ENCODE measurements at regions not wholly inside any gene's neighbourhood (a gene's known extent, or its start where the extent isn't known, plus 50 kb on each side); places are given as distances from the start of the nearest gene placed in this dataset.
A peak's percentile ranks its signal among the peaks of the same experiment; 100 is the strongest.

DNA sequence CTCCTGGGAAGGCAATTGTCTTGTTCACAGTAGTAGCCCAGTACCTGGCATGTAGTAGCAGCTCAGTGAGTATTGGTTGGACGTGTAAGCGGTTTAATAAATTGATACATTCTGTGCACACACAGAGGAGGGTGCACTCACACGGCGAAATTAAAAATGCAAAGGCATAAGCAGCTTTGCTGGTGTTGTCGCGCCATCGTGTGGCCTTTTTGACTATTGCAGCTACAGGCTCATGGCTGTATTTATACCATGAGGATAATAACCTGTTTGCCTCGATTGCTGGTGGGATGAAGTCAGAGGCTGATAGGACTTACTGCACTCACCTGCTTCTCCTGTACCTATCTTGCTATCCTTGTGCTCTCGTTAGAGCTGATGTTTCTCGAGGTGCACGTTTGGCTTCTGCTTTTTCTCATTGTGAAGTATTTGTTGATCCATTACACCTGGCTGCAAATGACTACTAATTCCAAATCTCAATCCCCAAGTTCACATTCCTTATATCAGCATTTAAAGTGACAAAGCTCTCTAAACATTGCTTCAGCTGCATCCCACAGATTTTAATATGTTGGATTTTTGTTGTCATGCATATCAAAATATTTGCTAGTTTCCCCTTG lies 61.5 kb downstream of the TBXT start:
- H3K4me2 ChIP-seq (ENCODE audit: insufficient read depth, low read length) = peak overlapping the region; percentile 19; the same call in 1 of the 2 replicates
- no peak overlapping the region for H3K4me3 ChIP-seq (ENCODE audit: low read depth in 1 of 2, low read length in 2 of 2)
- H3K27ac ChIP-seq (ENCODE audit: low read length) = no peak overlapping the region
- H3K4me1 ChIP-seq (ENCODE audit: insufficient read depth, low read length) = peaks cover 8% of the 10 kb centered on the region
- H3K27me3 ChIP-seq (ENCODE audit: insufficient read depth, low read length, poor library complexity) = no peaks in the 10 kb centered on the region
- H4K20me1 ChIP-seq (ENCODE audit: insufficient read depth, low read length) = no peaks in the 10 kb centered on the region
- H3K9me3 ChIP-seq (ENCODE audit: insufficient read depth, low read length, severe bottlenecking) = peaks cover 18% of the 10 kb centered on the region
- TF ChIP-seq, protein P1, sequence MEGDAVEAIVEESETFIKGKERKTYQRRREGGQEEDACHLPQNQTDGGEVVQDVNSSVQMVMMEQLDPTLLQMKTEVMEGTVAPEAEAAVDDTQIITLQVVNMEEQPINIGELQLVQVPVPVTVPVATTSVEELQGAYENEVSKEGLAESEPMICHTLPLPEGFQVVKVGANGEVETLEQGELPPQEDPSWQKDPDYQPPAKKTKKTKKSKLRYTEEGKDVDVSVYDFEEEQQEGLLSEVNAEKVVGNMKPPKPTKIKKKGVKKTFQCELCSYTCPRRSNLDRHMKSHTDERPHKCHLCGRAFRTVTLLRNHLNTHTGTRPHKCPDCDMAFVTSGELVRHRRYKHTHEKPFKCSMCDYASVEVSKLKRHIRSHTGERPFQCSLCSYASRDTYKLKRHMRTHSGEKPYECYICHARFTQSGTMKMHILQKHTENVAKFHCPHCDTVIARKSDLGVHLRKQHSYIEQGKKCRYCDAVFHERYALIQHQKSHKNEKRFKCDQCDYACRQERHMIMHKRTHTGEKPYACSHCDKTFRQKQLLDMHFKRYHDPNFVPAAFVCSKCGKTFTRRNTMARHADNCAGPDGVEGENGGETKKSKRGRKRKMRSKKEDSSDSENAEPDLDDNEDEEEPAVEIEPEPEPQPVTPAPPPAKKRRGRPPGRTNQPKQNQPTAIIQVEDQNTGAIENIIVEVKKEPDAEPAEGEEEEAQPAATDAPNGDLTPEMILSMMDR (IDR thresholded peaks at IDR 0.05; ENCODE audit: borderline replicate concordance, extremely low read depth, low read length, poor library complexity, severe bottlenecking) = peak; percentile 100
- no peak for TF ChIP-seq EZH2 (IDR thresholded peaks at IDR 0.05; ENCODE audit: borderline replicate concordance, low read depth, low read length, severe bottlenecking)
- peak; percentile 80 for DNase-seq
- H3K36me3 ChIP-seq (ENCODE audit: insufficient read depth, low read length) = no peaks in the 10 kb centered on the region
- peak; percentile 93 for ATAC-seq (ENCODE audit: insufficient read depth, low read depth)
- H2AFZ ChIP-seq (ENCODE audit: low read depth, low read length) = no peak overlapping the region
- H3K79me2 ChIP-seq (ENCODE audit: insufficient read depth, low read length) = no peaks in the 10 kb centered on the region
- H3K9ac ChIP-seq (ENCODE audit: low read depth, low read length) = no peak overlapping the region

DNA sequence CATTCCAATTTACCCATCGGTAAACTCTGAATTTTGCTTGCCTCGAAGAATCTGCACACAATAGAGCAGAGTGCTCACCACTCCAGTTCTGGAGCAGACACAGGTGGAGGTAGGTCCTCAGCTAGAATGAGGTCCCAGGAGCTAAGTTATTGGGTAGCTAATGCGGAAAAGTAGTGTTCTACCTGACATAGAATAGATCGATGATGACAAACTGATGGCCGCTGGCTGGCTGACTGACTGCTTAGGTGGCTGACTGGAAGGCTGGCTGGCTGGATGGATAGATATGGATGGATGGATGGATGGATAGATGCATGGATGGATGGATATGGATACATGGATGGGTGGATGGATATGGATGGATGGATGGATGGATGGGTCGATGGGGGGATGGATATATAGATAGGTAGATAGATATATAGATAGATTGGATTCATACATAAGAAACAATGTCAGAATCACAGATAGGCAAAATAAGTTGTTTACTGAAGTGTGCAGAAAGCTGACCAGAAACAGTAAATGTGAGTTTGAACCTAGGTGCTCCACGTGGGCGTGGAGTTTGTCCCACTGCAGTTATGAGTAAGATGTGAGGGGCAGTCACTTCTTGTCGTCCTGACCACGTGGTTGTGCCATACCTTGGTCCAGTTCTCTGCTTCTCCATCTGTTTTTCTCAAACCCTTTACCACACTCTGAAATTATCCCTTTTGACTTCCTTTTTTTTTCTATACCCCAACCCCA lies 62.1 kb downstream of the TBXT start:
- no peak overlapping the region for H3K9ac ChIP-seq (ENCODE audit: low read depth, low read length)
- ATAC-seq (ENCODE audit: insufficient read depth, low read depth) (no peak), DNase-seq (no peak)
- no peaks in the 10 kb centered on the region for H3K27me3 ChIP-seq (ENCODE audit: insufficient read depth, low read length, poor library complexity)
- H3K9me3 ChIP-seq (ENCODE audit: insufficient read depth, low read length, severe bottlenecking) = peaks cover 24% of the 10 kb centered on the region
- TF ChIP-seq, protein P1 (IDR thresholded peaks at IDR 0.05; ENCODE audit: borderline replicate concordance, extremely low read depth, low read length, poor library complexity, severe bottlenecking) = no peak
- no peak for TF ChIP-seq EZH2 (IDR thresholded peaks at IDR 0.05; ENCODE audit: borderline replicate concordance, low read depth, low read length, severe bottlenecking)
- H3K4me1 ChIP-seq (ENCODE audit: insufficient read depth, low read length) = peaks cover 8% of the 10 kb centered on the region
- no peaks in the 10 kb centered on the region for H3K36me3 ChIP-seq (ENCODE audit: insufficient read depth, low read length)
- no peaks in the 10 kb centered on the region for H4K20me1 ChIP-seq (ENCODE audit: insufficient read depth, low read length)
- peak overlapping the region; percentile 19; the same call in 1 of the 2 replicates for H3K4me2 ChIP-seq (ENCODE audit: insufficient read depth, low read length)
- H2AFZ ChIP-seq (ENCODE audit: low read depth, low read length) = no peak overlapping the region
- no peaks in the 10 kb centered on the region for H3K79me2 ChIP-seq (ENCODE audit: insufficient read depth, low read length)
- no peak overlapping the region for H3K27ac ChIP-seq (ENCODE audit: low read length)
- no peak overlapping the region for H3K4me3 ChIP-seq (ENCODE audit: low read depth in 1 of 2, low read length in 2 of 2)

DNA sequence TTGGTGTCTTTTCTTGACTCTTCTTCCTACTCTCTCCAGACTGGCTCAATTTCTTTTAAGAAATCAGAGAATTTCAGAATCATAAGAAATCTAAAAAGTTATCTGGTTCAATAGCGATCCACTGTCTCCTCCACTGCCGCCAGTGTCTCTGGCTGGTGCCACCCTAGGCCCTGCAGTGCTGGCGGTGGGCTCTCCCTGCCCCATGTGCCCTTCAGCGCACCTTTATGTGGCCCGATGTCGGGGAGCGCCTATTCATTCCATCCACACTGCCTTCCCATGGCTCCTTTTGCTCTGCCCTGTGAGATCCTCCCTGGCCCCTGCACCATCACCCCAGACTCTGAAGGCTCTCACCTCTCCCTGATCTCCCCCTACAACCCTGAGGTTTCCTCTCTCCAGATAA lies 62.8 kb downstream of the TBXT start:
- Histone ChIP-seq H3K79me2 (ENCODE audit: insufficient read depth, low read length) (no peaks in the 10 kb centered on the region), H3K4me3 (ENCODE audit: low read depth in 1 of 2, low read length in 2 of 2) (no peak overlapping the region), H3K27ac (ENCODE audit: low read length) (no peak overlapping the region), H3K36me3 (ENCODE audit: insufficient read depth, low read length) (no peaks in the 10 kb centered on the region), H3K4me1 (ENCODE audit: insufficient read depth, low read length) (peaks cover 8% of the 10 kb centered on the region), H3K9ac (ENCODE audit: low read depth, low read length) (no peak overlapping the region), H2AFZ (ENCODE audit: low read depth, low read length) (no peak overlapping the region), H3K9me3 (ENCODE audit: insufficient read depth, low read length, severe bottlenecking) (peaks cover 24% of the 10 kb centered on the region), H3K4me2 (ENCODE audit: insufficient read depth, low read length) (no peak overlapping the region), H4K20me1 (ENCODE audit: insufficient read depth, low read length) (no peaks in the 10 kb centered on the region), H3K27me3 (ENCODE audit: insufficient read depth, low read length, poor library complexity) (no peaks in the 10 kb centered on the region)
- TF ChIP-seq, protein P1 (IDR thresholded peaks at IDR 0.05; ENCODE audit: borderline replicate concordance, extremely low read depth, low read length, poor library complexity, severe bottlenecking) = no peak
- no peak for TF ChIP-seq EZH2 (IDR thresholded peaks at IDR 0.05; ENCODE audit: borderline replicate concordance, low read depth, low read length, severe bottlenecking)
- ATAC-seq (ENCODE audit: insufficient read depth, low read depth) (no peak), DNase-seq (no peak)

Measured in DND-41 (cell line).